ENCODE measurements at regions not wholly inside any gene's neighbourhood (a gene's known extent, or its start where the extent isn't known, plus 50 kb on each side); places are given as distances from the start of the nearest gene placed in this dataset.

- in situ Hi-C loops (cut with MboI; ENCODE audit: low pct_ligation_motif_present in 1 of 4, low pct_unique_long_range_greater_than_20kb in 1 of 4, low sequenced_read_pairs in 3 of 4) = no loop called here
- no peak for DNase-seq
- Histone ChIP-seq H3K27me3 (no peaks in the 10 kb centered on the region), H3K36me3 (no peaks in the 10 kb centered on the region), H3K4me1 (no peaks in the 10 kb centered on the region), H3K4me3 (no peak overlapping the region), H3K9me3 (no peaks in the 10 kb centered on the region), H3K27ac (no peak overlapping the region)
- intact Hi-C loops (cut with DNase I; ENCODE audit: low total_unique reads) = no loop called here
- WGBS, 2 donors (ENCODE audit: low coverage in 1 of 2) = 33 to 69% methylated on average over 1 to 7 of the region's 7 CpGs
- no peak for TF ChIP-seq POLR2A (IDR thresholded peaks at IDR 0.05)
- TF ChIP-seq POLR2AphosphoS5 (IDR thresholded peaks at IDR 0.05) = no peak
- TF ChIP-seq EP300 (IDR thresholded peaks at IDR 0.05; ENCODE audit: low read depth) = no peak
- no peak for TF ChIP-seq CTCF (IDR thresholded peaks at IDR 0.05)
These were observed 255.4 kb downstream of the LOXHD1 start for GRCh38 chr18:46401486-46402070.

GRCh38 chr18:46402396-46402795 is 254.6 kb downstream of the LOXHD1 start:
- in situ Hi-C loops (cut with MboI; ENCODE audit: low pct_ligation_motif_present in 1 of 4, low pct_unique_long_range_greater_than_20kb in 1 of 4, low sequenced_read_pairs in 3 of 4) = no loop called here

GRCh38 chr18:46402945-46403344 is 254.1 kb downstream of the LOXHD1 start:
- no peak for DNase-seq
- in situ Hi-C loops (cut with MboI; ENCODE audit: low pct_ligation_motif_present in 1 of 4, low pct_unique_long_range_greater_than_20kb in 1 of 4, low sequenced_read_pairs in 3 of 4) = no loop called here
- intact Hi-C loops (cut with DNase I; ENCODE audit: low total_unique reads) = no loop called here
- no peak for TF ChIP-seq POLR2A (IDR thresholded peaks at IDR 0.05)
- no peak for TF ChIP-seq EP300 (IDR thresholded peaks at IDR 0.05; ENCODE audit: low read depth)
- no peak for TF ChIP-seq POLR2AphosphoS5 (IDR thresholded peaks at IDR 0.05)
- TF ChIP-seq CTCF (IDR thresholded peaks at IDR 0.05) = no peak
- Histone ChIP-seq H3K27ac (no peak overlapping the region), H3K27me3 (no peaks in the 10 kb centered on the region), H3K4me1 (peaks cover 0 to 4% (median 0%) of the 10 kb centered on the region in 4 donors), H3K36me3 (no peaks in the 10 kb centered on the region), H3K9me3 (no peaks in the 10 kb centered on the region), H3K4me3 (no peak overlapping the region)
- WGBS, 2 donors (ENCODE audit: low coverage in 1 of 2) = 66% methylated on average over 4 of the region's 4 CpGs; no CpG with 5 or more reads in 1 of the 2 donors

More at GRCh38 chr18:46402396-46402795, 254.6 kb downstream of the LOXHD1 start:
- Histone ChIP-seq H3K27ac (no peak overlapping the region), H3K9me3 (no peaks in the 10 kb centered on the region), H3K4me1 (peaks cover 0 to 4% (median 0%) of the 10 kb centered on the region in 4 donors), H3K4me3 (no peak overlapping the region), H3K36me3 (no peaks in the 10 kb centered on the region), H3K27me3 (no peaks in the 10 kb centered on the region)
- DNase-seq = no peak
- TF ChIP-seq POLR2AphosphoS5 (IDR thresholded peaks at IDR 0.05) = no peak
- TF ChIP-seq POLR2A (IDR thresholded peaks at IDR 0.05) = no peak
- no peak for TF ChIP-seq EP300 (IDR thresholded peaks at IDR 0.05; ENCODE audit: low read depth)
- TF ChIP-seq CTCF (IDR thresholded peaks at IDR 0.05) = no peak
- intact Hi-C loops (cut with DNase I; ENCODE audit: low total_unique reads) = no loop called here
- 44 to 84% methylated on average over 3 to 4 of the region's 4 CpGs for WGBS, 2 donors (ENCODE audit: low coverage in 1 of 2)

GRCh38 chr18:46405832-46406538 is 251.0 kb downstream of the LOXHD1 start:
- Histone ChIP-seq H3K27ac (no peak overlapping the region), H3K4me1 (peaks cover 0 to 4% (median 0%) of the 10 kb centered on the region in 4 donors), H3K36me3 (no peaks in the 10 kb centered on the region), H3K4me3 (no peak overlapping the region), H3K27me3 (no peaks in the 10 kb centered on the region), H3K9me3 (no peaks in the 10 kb centered on the region)
- TF ChIP-seq EP300 (IDR thresholded peaks at IDR 0.05; ENCODE audit: low read depth) (no peak), CTCF (IDR thresholded peaks at IDR 0.05) (no peak), POLR2AphosphoS5 (IDR thresholded peaks at IDR 0.05) (no peak), POLR2A (IDR thresholded peaks at IDR 0.05) (no peak)
- WGBS, 2 donors (ENCODE audit: low coverage in 1 of 2) = 80 to 92% methylated on average over 1 to 9 of the region's 9 CpGs
- in situ Hi-C loops (cut with MboI; ENCODE audit: low pct_ligation_motif_present in 1 of 4, low pct_unique_long_range_greater_than_20kb in 1 of 4, low sequenced_read_pairs in 3 of 4) (no loop called here), intact Hi-C loops (cut with DNase I; ENCODE audit: low total_unique reads) (no loop called here)
- DNase-seq = no peak
